IMR-90 (cell line): ENCODE measurements at regions not wholly inside any gene's neighbourhood (a gene's known extent, or its start where the extent isn't known, plus 50 kb on each side); places are given as distances from the start of the nearest gene placed in this dataset.

ENCODE experiments used
- ATAC-seq: fragments of 200-7000 bp; cut with Tn5 transposase; 2 replicates; pipeline ENCODE4 v1.9.1; 2020; ENCODE audit warnings: low read depth, mild to moderate bottlenecking, moderate library complexity
- BruUV-seq: library from RNA; stranded (reverse); fragments of 400-500 nt; replicated peaks from 2 replicates; lab custom pipeline; 2021; lab: Mats Ljungman, UMichigan
- CTCF ChIA-PET: fragments of 300-600 bp; formaldehyde crosslinking; extraction: SDS; loops from one replicate; lab custom pipeline; 2021; ENCODE audit warnings: antibody characterized with exemption; lab: Yijun Ruan, JAX
- POLR2A ChIA-PET: fragments of 300-600 bp; sonication (Branson Sonifier 250); formaldehyde crosslinking; loops from one replicate; lab custom pipeline; 2022; ENCODE audit warnings: antibody characterized with exemption; ENCODE audit not compliant: unreplicated experiment; lab: Charles Lee
- DNase-seq: peaks from one replicate; pipeline ENCODE4 v3.0.0; 2013
- H2AFZ ChIP-seq: replicated peaks from 2 replicates; pipeline ENCODE3; 2013; ENCODE audit warnings: low read length, mild to moderate bottlenecking; ENCODE audit not compliant: poor library complexity
- H2AK5ac ChIP-seq: 2 replicates; pipeline ENCODE4 v1.6.1; 2013; ENCODE audit warnings: low read depth, low read length, inconsistent platforms
- H2AK9ac ChIP-seq: replicated peaks from 2 replicates; pipeline ENCODE3; 2013; ENCODE audit warnings: mild to moderate bottlenecking, low read depth, low read length, moderate library complexity; ENCODE audit not compliant: poor library complexity
- H2BK120ac ChIP-seq: 2 replicates; pipeline ENCODE4 v1.6.1; 2013; ENCODE audit warnings: low read depth, low read length, inconsistent platforms
- H2BK15ac ChIP-seq: 3 replicates; pipeline ENCODE4 v1.6.1; 2013; ENCODE audit warnings: low read depth, low read length, inconsistent platforms
- H2BK20ac ChIP-seq: 2 replicates; pipeline ENCODE4 v1.6.1; 2013; ENCODE audit warnings: low read depth, mild to moderate bottlenecking, inconsistent platforms, low read length, moderate library complexity
- H2BK5ac ChIP-seq: 2 replicates; pipeline ENCODE4 v1.6.1; 2013; ENCODE audit warnings: mild to moderate bottlenecking, low read depth, low read length, inconsistent platforms; ENCODE audit not compliant: poor library complexity, severe bottlenecking
- H3K14ac ChIP-seq: replicated peaks from 2 replicates; pipeline ENCODE4 v1.6.1; 2013; ENCODE audit warnings: low read depth, low read length, inconsistent platforms
- H3K18ac ChIP-seq: 2 replicates; pipeline ENCODE4 v1.6.1; 2013; ENCODE audit warnings: low read depth, low read length, control low read depth
- H3K23ac ChIP-seq: 2 replicates; pipeline ENCODE4 v1.6.1; 2013; ENCODE audit warnings: low read depth, low read length, inconsistent platforms
- H3K27ac ChIP-seq: 2 replicates; pipeline ENCODE4 v1.5.1; 2013; ENCODE audit warnings: mild to moderate bottlenecking, control low read depth, low read length; ENCODE audit not compliant: insufficient read depth
- H3K27me3 ChIP-seq: 2 replicates; pipeline ENCODE4 v1.6.1; 2013; ENCODE audit warnings: low read length; ENCODE audit not compliant: control insufficient read depth, insufficient read depth
- H3K36me3 ChIP-seq: 2 replicates; pipeline ENCODE4 v1.6.1; 2013; ENCODE audit warnings: low read length, mixed read lengths; ENCODE audit not compliant: control insufficient read depth, insufficient read depth
- H3K4ac ChIP-seq: 2 replicates; pipeline ENCODE4 v1.6.1; 2013; ENCODE audit warnings: low read depth, low read length, inconsistent platforms
- H3K4me1 ChIP-seq: 2 replicates; pipeline ENCODE4 v1.6.1; 2013; ENCODE audit warnings: low read length, mixed read lengths; ENCODE audit not compliant: control insufficient read depth, insufficient read depth
- H3K4me2 ChIP-seq: 2 replicates; pipeline ENCODE4 v1.6.1; 2013; ENCODE audit warnings: low read depth, mild to moderate bottlenecking, control low read depth, low read length, moderate library complexity
- H3K4me3 ChIP-seq: 2 replicates; pipeline ENCODE4 v1.5.1; 2013; ENCODE audit warnings: low read depth, mild to moderate bottlenecking, control low read depth, low read length, moderate library complexity; ENCODE audit not compliant: insufficient read depth
- H3K56ac ChIP-seq: 2 replicates; pipeline ENCODE4 v1.6.1; 2013; ENCODE audit warnings: low read length, inconsistent platforms; ENCODE audit not compliant: insufficient read depth; ENCODE audit errors: extremely low read depth
- H3K79me1 ChIP-seq, 2 experiments: 2 replicates each; pipeline ENCODE4 v1.6.1; 2013; ENCODE audit warnings: low read length in 2 of 2, inconsistent platforms in 1 of 2, low read depth in 1 of 2
- H3K9ac ChIP-seq: 2 replicates; pipeline ENCODE4 v1.6.1; 2013; ENCODE audit warnings: low read depth, low read length, control low read depth
- H3K9me1 ChIP-seq: 2 replicates; pipeline ENCODE4 v1.6.1; 2013; ENCODE audit warnings: low read length, inconsistent platforms; ENCODE audit not compliant: insufficient read depth
- H3K9me3 ChIP-seq: 2 replicates; pipeline ENCODE4 v1.6.1; 2013; ENCODE audit warnings: low read length; ENCODE audit not compliant: control insufficient read depth, insufficient read depth
- H4K20me1 ChIP-seq: 2 replicates; pipeline ENCODE4 v1.6.1; 2013; ENCODE audit warnings: low read length, inconsistent platforms; ENCODE audit not compliant: insufficient read depth
- H4K5ac ChIP-seq: 2 replicates; pipeline ENCODE4 v1.6.1; 2013; ENCODE audit warnings: mild to moderate bottlenecking, low read depth, low read length, control low read depth
- H4K8ac ChIP-seq, 2 experiments: 2 replicates each; pipeline ENCODE4 v1.6.1; 2013; ENCODE audit warnings: low read depth in 2 of 2, low read length in 2 of 2, control low read depth in 1 of 2, inconsistent platforms in 1 of 2
- H4K91ac ChIP-seq: 2 replicates; pipeline ENCODE4 v1.6.1; 2013; ENCODE audit warnings: low read depth, low read length, inconsistent platforms; ENCODE audit not compliant: insufficient read depth
- BHLHE40 ChIP-seq: fragments of 150-350 bp; IDR thresholded peaks from 2 replicates; pipeline ENCODE4 v1.6.1; 2016; ENCODE audit warnings: mild to moderate bottlenecking, low read depth, low read length
- CEBPB ChIP-seq: IDR thresholded peaks from 2 replicates; pipeline ENCODE4 v1.6.1; 2012; ENCODE audit warnings: low read depth, low read length, improper control_type of control experiment
- CHD1 ChIP-seq: IDR thresholded peaks from 2 replicates; pipeline ENCODE4 v1.6.1; 2012; ENCODE audit warnings: low read depth, low read length, improper control_type of control experiment
- MAZ ChIP-seq: IDR thresholded peaks from 2 replicates; pipeline ENCODE4 v1.6.1; 2012; ENCODE audit warnings: low read depth, mild to moderate bottlenecking, low read length, improper control_type of control experiment, moderate library complexity, borderline replicate concordance
- MXI1 ChIP-seq: IDR thresholded peaks from 2 replicates; pipeline ENCODE4 v1.6.1; 2012; ENCODE audit warnings: low read depth, mild to moderate bottlenecking, low read length, moderate library complexity, borderline replicate concordance
- NFE2L2 ChIP-seq: fragments of 150-350 bp; IDR thresholded peaks from 2 replicates; pipeline ENCODE4 v1.6.1; 2016; ENCODE audit warnings: low read depth, mild to moderate bottlenecking, low read length
- RCOR1 ChIP-seq: IDR thresholded peaks from 2 replicates; pipeline ENCODE4 v1.6.1; 2012; ENCODE audit warnings: mild to moderate bottlenecking, low read length, improper control_type of control experiment; ENCODE audit not compliant: insufficient replicate concordance
- WGBS, 2 experiments: methylation state at CpG; one replicate each; pipeline versions ENCODE4 v1.1.5 to v1.1.7; 2013; ENCODE audit warnings: missing lambda C conversion rate in 2 of 2; ENCODE audit not compliant: insufficient read length in 1 of 2; ENCODE audit errors: extremely low coverage in 2 of 2; 5-methylcytosine and 5-hydroxymethylcytosine counted together
- dilution Hi-C: fragments of 300-500 bp; cut with HindIII; formaldehyde crosslinking; loops from one replicate; pipeline ENCODE4 v1.14.3; 2018; ENCODE audit warnings: low sequenced_read_pairs; ENCODE audit not compliant: unreplicated experiment
- in situ Hi-C: fragments of 300-500 bp; cut with MboI; formaldehyde crosslinking; loops from 3 replicates; pipeline ENCODE4 v1.14.3; 2019; ENCODE audit warnings: low sequenced_read_pairs, inconsistent platforms, mixed read lengths
- intact Hi-C: fragments of 100-400 bp; cut with micrococcal nuclease; formaldehyde crosslinking; loops from 2 replicates; pipeline ENCODE4 v1.10.0; 2022
- TF ChIP-seq, protein P1 (sequence below): conservative IDR thresholded peaks from 2 replicates; pipeline ENCODE4 v1.5.1; 2012; ENCODE audit warnings: mild to moderate bottlenecking, low read depth, low read length, improper control_type of control experiment
- TF ChIP-seq, protein P2 (sequence below): fragments of 150-350 bp; IDR thresholded peaks from 2 replicates; pipeline ENCODE4 v1.6.1; 2016; ENCODE audit warnings: low read depth, mild to moderate bottlenecking, low read length, moderate library complexity, borderline replicate concordance

- H4K5ac ChIP-seq, result no peak overlapping the region
- TF ChIP-seq BHLHE40 (no peak), NFE2L2 (no peak), RCOR1 (no peak), CHD1 (no peak), MXI1 (no peak), MAZ (no peak), CEBPB (no peak)
- TF ChIP-seq, protein P1, sequence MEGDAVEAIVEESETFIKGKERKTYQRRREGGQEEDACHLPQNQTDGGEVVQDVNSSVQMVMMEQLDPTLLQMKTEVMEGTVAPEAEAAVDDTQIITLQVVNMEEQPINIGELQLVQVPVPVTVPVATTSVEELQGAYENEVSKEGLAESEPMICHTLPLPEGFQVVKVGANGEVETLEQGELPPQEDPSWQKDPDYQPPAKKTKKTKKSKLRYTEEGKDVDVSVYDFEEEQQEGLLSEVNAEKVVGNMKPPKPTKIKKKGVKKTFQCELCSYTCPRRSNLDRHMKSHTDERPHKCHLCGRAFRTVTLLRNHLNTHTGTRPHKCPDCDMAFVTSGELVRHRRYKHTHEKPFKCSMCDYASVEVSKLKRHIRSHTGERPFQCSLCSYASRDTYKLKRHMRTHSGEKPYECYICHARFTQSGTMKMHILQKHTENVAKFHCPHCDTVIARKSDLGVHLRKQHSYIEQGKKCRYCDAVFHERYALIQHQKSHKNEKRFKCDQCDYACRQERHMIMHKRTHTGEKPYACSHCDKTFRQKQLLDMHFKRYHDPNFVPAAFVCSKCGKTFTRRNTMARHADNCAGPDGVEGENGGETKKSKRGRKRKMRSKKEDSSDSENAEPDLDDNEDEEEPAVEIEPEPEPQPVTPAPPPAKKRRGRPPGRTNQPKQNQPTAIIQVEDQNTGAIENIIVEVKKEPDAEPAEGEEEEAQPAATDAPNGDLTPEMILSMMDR, result no peak
- TF ChIP-seq, protein P2, sequence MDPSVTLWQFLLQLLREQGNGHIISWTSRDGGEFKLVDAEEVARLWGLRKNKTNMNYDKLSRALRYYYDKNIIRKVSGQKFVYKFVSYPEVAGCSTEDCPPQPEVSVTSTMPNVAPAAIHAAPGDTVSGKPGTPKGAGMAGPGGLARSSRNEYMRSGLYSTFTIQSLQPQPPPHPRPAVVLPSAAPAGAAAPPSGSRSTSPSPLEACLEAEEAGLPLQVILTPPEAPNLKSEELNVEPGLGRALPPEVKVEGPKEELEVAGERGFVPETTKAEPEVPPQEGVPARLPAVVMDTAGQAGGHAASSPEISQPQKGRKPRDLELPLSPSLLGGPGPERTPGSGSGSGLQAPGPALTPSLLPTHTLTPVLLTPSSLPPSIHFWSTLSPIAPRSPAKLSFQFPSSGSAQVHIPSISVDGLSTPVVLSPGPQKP, result no peak
- no peak overlapping the region for H3K56ac ChIP-seq
- BruUV-seq, result no TSS peak
- H2BK120ac ChIP-seq, result no peak overlapping the region
- no peak overlapping the region for H4K91ac ChIP-seq
- no peak overlapping the region for H2BK15ac ChIP-seq
- no peak overlapping the region for H3K18ac ChIP-seq
- no peak overlapping the region for H2AK9ac ChIP-seq
- H2BK5ac ChIP-seq, result no peak overlapping the region
- no peaks in the 10 kb centered on the region for H3K4me1 ChIP-seq
- no peaks in the 10 kb centered on the region for H4K20me1 ChIP-seq
- ChIA-PET CTCF (no interaction called here), POLR2A (no interaction called here)
- no peak overlapping the region for H3K4me2 ChIP-seq
- no peaks in the 10 kb centered on the region for H3K36me3 ChIP-seq
- H3K9me3 ChIP-seq, result peaks cover 40% of the 10 kb centered on the region
- H2AFZ ChIP-seq, result no peak overlapping the region
- DNase-seq, result no peak
- H3K4me3 ChIP-seq, result no peak overlapping the region
- no peak for ATAC-seq
- H3K4ac ChIP-seq, result no peak overlapping the region
- H3K79me1 ChIP-seq, result no peaks in the 10 kb centered on the region
- in situ Hi-C loops, result no loop called here
- intact Hi-C loops, result no loop called here
- no peaks in the 10 kb centered on the region for H3K9me1 ChIP-seq
- H4K8ac ChIP-seq, result no peak overlapping the region
- no peak overlapping the region for H3K9ac ChIP-seq
- dilution Hi-C loops, result no loop called here
- no peak overlapping the region for H3K14ac ChIP-seq
- H3K27ac ChIP-seq, result no peak overlapping the region
- H3K23ac ChIP-seq, result no peak overlapping the region
- WGBS, 2 experiments, result 36% methylated on average over 2 of the region's 13 CpGs; no CpG with 5 or more reads in 1 of the 2 experiments
- H2AK5ac ChIP-seq, result no peak overlapping the region
- no peak overlapping the region for H2BK20ac ChIP-seq
- H3K27me3 ChIP-seq, result no peaks in the 10 kb centered on the region
Measured at GRCh38 chr5:2562036-2562435, 189.4 kb downstream of the IRX2 start.
